Fibroblast of the aortic adventitia (primary cell): ENCODE measurements at regions not wholly inside any gene's neighbourhood (a gene's known extent, or its start where the extent isn't known, plus 50 kb on each side); places are given as distances from the start of the nearest gene placed in this dataset.

Experiments used
- DNase-seq: peaks from one replicate; pipeline ENCODE4 v3.0.0-alpha.2; 2010; ENCODE audit warnings: low read depth
- H3K4me3 ChIP-seq: 2 replicates; pipeline ENCODE4 v1.5.1; 2011; ENCODE audit warnings: low read depth, mild to moderate bottlenecking, control low read depth, low read length, moderate library complexity
- CTCF ChIP-seq: IDR thresholded peaks from 2 replicates; pipeline ENCODE4 v1.5.1; 2011; ENCODE audit warnings: mild to moderate bottlenecking, low read length, control low read depth, inconsistent platforms; ENCODE audit not compliant: insufficient read depth

GRCh38 chrX:140447150-140447549, 57.7 kb downstream of the SOX3 start:
- no peak overlapping the region for H3K4me3 ChIP-seq
- DNase-seq: no peak
- TF ChIP-seq CTCF: no peak

- DNase-seq: no peak
- no peak for TF ChIP-seq CTCF
- no peak overlapping the region for H3K4me3 ChIP-seq
Observed at GRCh38 chrX:140440876-140441275, 64.0 kb downstream of the SOX3 start.

GRCh38 chrX:140439476-140439875, 65.4 kb downstream of the SOX3 start:
- H3K4me3 ChIP-seq: no peak overlapping the region
- TF ChIP-seq CTCF: no peak
- DNase-seq: no peak

GRCh38 chrX:140434347-140434746, 70.5 kb downstream of the SOX3 start:
- H3K4me3 ChIP-seq: no peak overlapping the region
- no peak for TF ChIP-seq CTCF
- no peak for DNase-seq

GRCh38 chrX:140433582-140433981, 71.3 kb downstream of the SOX3 start:
- no peak overlapping the region for H3K4me3 ChIP-seq
- no peak for TF ChIP-seq CTCF
- DNase-seq: no peak

GRCh38 chrX:140432346-140433175, 72.3 kb downstream of the SOX3 start:
- TF ChIP-seq CTCF: no peak
- no peak overlapping the region for H3K4me3 ChIP-seq
- DNase-seq: peak; percentile 1

- DNase-seq: no peak
- no peak overlapping the region for H3K4me3 ChIP-seq
- no peak for TF ChIP-seq CTCF
Observed at GRCh38 chrX:140431521-140431920, 73.3 kb downstream of the SOX3 start.
